ENCODE measurements at regions not wholly inside any gene's neighbourhood (a gene's known extent, or its start where the extent isn't known, plus 50 kb on each side); places are given as distances from the start of the nearest gene placed in this dataset.

DNA sequence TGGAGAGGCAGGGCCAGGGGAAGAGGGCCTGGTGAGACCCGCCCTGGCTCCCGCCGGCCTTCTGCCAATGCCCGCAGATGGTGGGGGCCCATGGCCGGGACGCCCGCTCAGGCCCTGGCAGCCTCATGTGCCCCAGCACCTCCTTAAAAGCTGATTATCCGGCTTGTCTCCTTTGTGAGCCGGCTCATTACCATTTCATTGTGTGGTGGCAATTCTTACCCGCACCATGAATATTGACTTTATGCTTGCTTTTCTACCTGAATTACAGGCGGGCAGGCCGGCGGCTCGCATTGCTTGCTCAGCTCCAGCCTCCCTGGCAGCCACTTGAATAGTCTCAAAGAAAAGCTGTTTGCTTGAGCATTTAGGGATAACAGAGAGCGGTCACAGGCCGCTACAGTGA, 120.0 kb upstream of the JAG1 start:
- TF ChIP-seq CEBPB (IDR thresholded peaks at IDR 0.05; ENCODE audit: low read depth) (no peak), ELF1 (IDR thresholded peaks at IDR 0.05; ENCODE audit: borderline replicate concordance, low read depth) (no peak), FOSL1 (IDR thresholded peaks at IDR 0.05; ENCODE audit: low read depth) (no peak), SIN3A (IDR thresholded peaks at IDR 0.05; ENCODE audit: low read depth) (no peak), ZNF274 (IDR thresholded peaks at IDR 0.05; ENCODE audit: low read depth, low read length) (no peak), EZH2 (IDR thresholded peaks at IDR 0.05) (no peak), JUND (IDR thresholded peaks at IDR 0.05) (no peak), POLR2A (IDR thresholded peaks at IDR 0.05; ENCODE audit: borderline replicate concordance, extremely low read depth, insufficient read depth, insufficient read length) (no peak), EZH2phosphoT487 (IDR thresholded peaks at IDR 0.05; ENCODE audit: borderline replicate concordance) (no peak)
- TF ChIP-seq, protein P1, sequence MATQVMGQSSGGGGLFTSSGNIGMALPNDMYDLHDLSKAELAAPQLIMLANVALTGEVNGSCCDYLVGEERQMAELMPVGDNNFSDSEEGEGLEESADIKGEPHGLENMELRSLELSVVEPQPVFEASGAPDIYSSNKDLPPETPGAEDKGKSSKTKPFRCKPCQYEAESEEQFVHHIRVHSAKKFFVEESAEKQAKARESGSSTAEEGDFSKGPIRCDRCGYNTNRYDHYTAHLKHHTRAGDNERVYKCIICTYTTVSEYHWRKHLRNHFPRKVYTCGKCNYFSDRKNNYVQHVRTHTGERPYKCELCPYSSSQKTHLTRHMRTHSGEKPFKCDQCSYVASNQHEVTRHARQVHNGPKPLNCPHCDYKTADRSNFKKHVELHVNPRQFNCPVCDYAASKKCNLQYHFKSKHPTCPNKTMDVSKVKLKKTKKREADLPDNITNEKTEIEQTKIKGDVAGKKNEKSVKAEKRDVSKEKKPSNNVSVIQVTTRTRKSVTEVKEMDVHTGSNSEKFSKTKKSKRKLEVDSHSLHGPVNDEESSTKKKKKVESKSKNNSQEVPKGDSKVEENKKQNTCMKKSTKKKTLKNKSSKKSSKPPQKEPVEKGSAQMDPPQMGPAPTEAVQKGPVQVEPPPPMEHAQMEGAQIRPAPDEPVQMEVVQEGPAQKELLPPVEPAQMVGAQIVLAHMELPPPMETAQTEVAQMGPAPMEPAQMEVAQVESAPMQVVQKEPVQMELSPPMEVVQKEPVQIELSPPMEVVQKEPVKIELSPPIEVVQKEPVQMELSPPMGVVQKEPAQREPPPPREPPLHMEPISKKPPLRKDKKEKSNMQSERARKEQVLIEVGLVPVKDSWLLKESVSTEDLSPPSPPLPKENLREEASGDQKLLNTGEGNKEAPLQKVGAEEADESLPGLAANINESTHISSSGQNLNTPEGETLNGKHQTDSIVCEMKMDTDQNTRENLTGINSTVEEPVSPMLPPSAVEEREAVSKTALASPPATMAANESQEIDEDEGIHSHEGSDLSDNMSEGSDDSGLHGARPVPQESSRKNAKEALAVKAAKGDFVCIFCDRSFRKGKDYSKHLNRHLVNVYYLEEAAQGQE (IDR thresholded peaks at IDR 0.05; ENCODE audit: low read depth) = no peak
- Histone ChIP-seq H3K27me3 (ENCODE audit: insufficient read depth, low read length) (no peaks in the 10 kb centered on the region), H2AFZ (ENCODE audit: low read depth, low read length, poor library complexity, severe bottlenecking) (no peak overlapping the region), H3K4me1 (ENCODE audit: control insufficient read depth in 1 of 2, insufficient read depth in 2 of 2, low read length in 2 of 2) (no peaks in the 10 kb centered on the region), H3K9me3 (ENCODE audit: control insufficient read depth in 1 of 2, insufficient read depth in 1 of 2, low read depth in 1 of 2, low read length in 2 of 2) (no peaks in the 10 kb centered on the region), H3K27ac (ENCODE audit: low read depth, low read length) (no peak overlapping the region), H3K9ac (ENCODE audit: low read length) (no peak overlapping the region), H3K9me2 (ENCODE audit: insufficient read depth) (no peaks in the 10 kb centered on the region), H3K79me2 (ENCODE audit: insufficient read depth, low read length) (no peaks in the 10 kb centered on the region), H3K4me3 (replicated peaks in 1 of 2; ENCODE audit: low read depth in 1 of 2, low read length in 2 of 2) (no peak overlapping the region), H3K36me3 (ENCODE audit: control insufficient read depth in 1 of 2, insufficient read depth in 2 of 2, low read length in 2 of 2) (no peaks in the 10 kb centered on the region), H3K4me2 (ENCODE audit: low read length) (no peak overlapping the region), H4K20me1 (ENCODE audit: insufficient read depth) (no peaks in the 10 kb centered on the region)
- no TSS peak for BruUV-seq (replicated peaks)
- ChIA-PET POLR2A (no interaction called here), RAD21 (ENCODE audit: low non-redundant PET in 1 of 2, low total read pairs in 2 of 2, uncharacterized antibody in 2 of 2, unreplicated experiment in 2 of 2) (no interaction called here), CTCF (no interaction called here)
- no peak for DNase-seq (ENCODE audit: low read depth, low spot score)
- ATAC-seq = no peak
- intact Hi-C loops (cut with micrococcal nuclease) = no loop called here
